NCI-H345 treated with DMSO at 0.1 percent for 48 hours (cell line): ENCODE measurements at regions not wholly inside any gene's neighbourhood (a gene's known extent, or its start where the extent isn't known, plus 50 kb on each side); places are given as distances from the start of the nearest gene placed in this dataset.
A peak's percentile ranks its signal among the peaks of the same experiment; 100 is the strongest.
"Not testable (repeated sequence)": the region's sequence is repeated elsewhere in the genome, so short reads cannot be mapped to it uniquely, and the experiment has no call there.

ENCODE experiments used
- DNase-seq: peaks from one replicate; lab custom pipeline; 2025; ENCODE audit not compliant: unreplicated experiment; lab: John Stamatoyannopoulos, UW

- no peak for DNase-seq
Observed at GRCh38 chr11:122205036-122205435, 89.0 kb upstream of the BLID start.

GRCh38 chr11:122204206-122204605 is 88.2 kb upstream of the BLID start:
- DNase-seq: no peak

- DNase-seq: peak; percentile 29
Observed at GRCh38 chr11:122202951-122203456, 87.0 kb upstream of the BLID start.

GRCh38 chr11:122202161-122202950 is 86.3 kb upstream of the BLID start:
- no peak for DNase-seq

- no peak for DNase-seq
Observed at GRCh38 chr11:122201106-122201505, 85.1 kb upstream of the BLID start.

GRCh38 chr11:122199661-122200060 is 83.6 kb upstream of the BLID start:
- no peak for DNase-seq

- DNase-seq: no peak
Observed at GRCh38 chr11:122198291-122198983, 82.4 kb upstream of the BLID start.

GRCh38 chr11:122197066-122197987 is 81.3 kb upstream of the BLID start:
- DNase-seq: no peak

GRCh38 chr11:122195790-122196189 is 79.8 kb upstream of the BLID start:
- DNase-seq: no peak

GRCh38 chr11:122193881-122194480 is 78.0 kb upstream of the BLID start:
- DNase-seq: not testable (repeated sequence)

GRCh38 chr11:122193457-122193856 is 77.4 kb upstream of the BLID start:
- no peak for DNase-seq

GRCh38 chr11:122192634-122193255 is 76.7 kb upstream of the BLID start:
- DNase-seq: no peak

- no peak for DNase-seq
Observed at GRCh38 chr11:122190768-122191167, 74.8 kb upstream of the BLID start.

GRCh38 chr11:122189229-122189628 is 73.2 kb upstream of the BLID start:
- DNase-seq: no peak

GRCh38 chr11:122187373-122188165 is 71.6 kb upstream of the BLID start:
- DNase-seq: no peak

- no peak for DNase-seq
Observed at GRCh38 chr11:122186439-122187080, 70.5 kb upstream of the BLID start.

- DNase-seq: no peak
Observed at GRCh38 chr11:122183933-122184332, 67.9 kb upstream of the BLID start.

GRCh38 chr11:122181893-122182292 is 65.9 kb upstream of the BLID start:
- DNase-seq: no peak

GRCh38 chr11:122181372-122181771 is 65.4 kb upstream of the BLID start:
- DNase-seq: no peak
